IMR-90 (cell line): ENCODE measurements at regions not wholly inside any gene's neighbourhood (a gene's known extent, or its start where the extent isn't known, plus 50 kb on each side); places are given as distances from the start of the nearest gene placed in this dataset.

Source experiments
- ATAC-seq: fragments of 200-7000 bp; cut with Tn5 transposase; 2 replicates; pipeline ENCODE4 v1.9.1; 2020; ENCODE audit warnings: low read depth, mild to moderate bottlenecking, moderate library complexity
- BruUV-seq: library from RNA; stranded (reverse); fragments of 400-500 nt; replicated peaks from 2 replicates; lab custom pipeline; 2021; lab: Mats Ljungman, UMichigan
- CTCF ChIA-PET: fragments of 300-600 bp; formaldehyde crosslinking; extraction: SDS; loops from one replicate; lab custom pipeline; 2021; ENCODE audit warnings: antibody characterized with exemption; lab: Yijun Ruan, JAX
- POLR2A ChIA-PET: fragments of 300-600 bp; sonication (Branson Sonifier 250); formaldehyde crosslinking; loops from one replicate; lab custom pipeline; 2022; ENCODE audit warnings: antibody characterized with exemption; ENCODE audit not compliant: unreplicated experiment; lab: Charles Lee
- DNase-seq: peaks from one replicate; pipeline ENCODE4 v3.0.0; 2013
- H2AFZ ChIP-seq: replicated peaks from 2 replicates; pipeline ENCODE3; 2013; ENCODE audit warnings: low read length, mild to moderate bottlenecking; ENCODE audit not compliant: poor library complexity
- H2AK5ac ChIP-seq: 2 replicates; pipeline ENCODE4 v1.6.1; 2013; ENCODE audit warnings: low read depth, low read length, inconsistent platforms
- H2AK9ac ChIP-seq: replicated peaks from 2 replicates; pipeline ENCODE3; 2013; ENCODE audit warnings: mild to moderate bottlenecking, low read depth, low read length, moderate library complexity; ENCODE audit not compliant: poor library complexity
- H2BK120ac ChIP-seq: 2 replicates; pipeline ENCODE4 v1.6.1; 2013; ENCODE audit warnings: low read depth, low read length, inconsistent platforms
- H2BK15ac ChIP-seq: 3 replicates; pipeline ENCODE4 v1.6.1; 2013; ENCODE audit warnings: low read depth, low read length, inconsistent platforms
- H2BK20ac ChIP-seq: 2 replicates; pipeline ENCODE4 v1.6.1; 2013; ENCODE audit warnings: low read depth, mild to moderate bottlenecking, inconsistent platforms, low read length, moderate library complexity
- H2BK5ac ChIP-seq: 2 replicates; pipeline ENCODE4 v1.6.1; 2013; ENCODE audit warnings: mild to moderate bottlenecking, low read depth, low read length, inconsistent platforms; ENCODE audit not compliant: poor library complexity, severe bottlenecking
- H3K14ac ChIP-seq: replicated peaks from 2 replicates; pipeline ENCODE4 v1.6.1; 2013; ENCODE audit warnings: low read depth, low read length, inconsistent platforms
- H3K18ac ChIP-seq: 2 replicates; pipeline ENCODE4 v1.6.1; 2013; ENCODE audit warnings: low read depth, low read length, control low read depth
- H3K23ac ChIP-seq: 2 replicates; pipeline ENCODE4 v1.6.1; 2013; ENCODE audit warnings: low read depth, low read length, inconsistent platforms
- H3K27ac ChIP-seq: 2 replicates; pipeline ENCODE4 v1.5.1; 2013; ENCODE audit warnings: mild to moderate bottlenecking, control low read depth, low read length; ENCODE audit not compliant: insufficient read depth
- H3K27me3 ChIP-seq: 2 replicates; pipeline ENCODE4 v1.6.1; 2013; ENCODE audit warnings: low read length; ENCODE audit not compliant: control insufficient read depth, insufficient read depth
- H3K36me3 ChIP-seq: 2 replicates; pipeline ENCODE4 v1.6.1; 2013; ENCODE audit warnings: low read length, mixed read lengths; ENCODE audit not compliant: control insufficient read depth, insufficient read depth
- H3K4ac ChIP-seq: 2 replicates; pipeline ENCODE4 v1.6.1; 2013; ENCODE audit warnings: low read depth, low read length, inconsistent platforms
- H3K4me1 ChIP-seq: 2 replicates; pipeline ENCODE4 v1.6.1; 2013; ENCODE audit warnings: low read length, mixed read lengths; ENCODE audit not compliant: control insufficient read depth, insufficient read depth
- H3K4me2 ChIP-seq: 2 replicates; pipeline ENCODE4 v1.6.1; 2013; ENCODE audit warnings: low read depth, mild to moderate bottlenecking, control low read depth, low read length, moderate library complexity
- H3K4me3 ChIP-seq: 2 replicates; pipeline ENCODE4 v1.5.1; 2013; ENCODE audit warnings: low read depth, mild to moderate bottlenecking, control low read depth, low read length, moderate library complexity; ENCODE audit not compliant: insufficient read depth
- H3K56ac ChIP-seq: 2 replicates; pipeline ENCODE4 v1.6.1; 2013; ENCODE audit warnings: low read length, inconsistent platforms; ENCODE audit not compliant: insufficient read depth; ENCODE audit errors: extremely low read depth
- H3K79me1 ChIP-seq, 2 experiments: 2 replicates each; pipeline ENCODE4 v1.6.1; 2013; ENCODE audit warnings: low read length in 2 of 2, inconsistent platforms in 1 of 2, low read depth in 1 of 2
- H3K9ac ChIP-seq: 2 replicates; pipeline ENCODE4 v1.6.1; 2013; ENCODE audit warnings: low read depth, low read length, control low read depth
- H3K9me1 ChIP-seq: 2 replicates; pipeline ENCODE4 v1.6.1; 2013; ENCODE audit warnings: low read length, inconsistent platforms; ENCODE audit not compliant: insufficient read depth
- H3K9me3 ChIP-seq: 2 replicates; pipeline ENCODE4 v1.6.1; 2013; ENCODE audit warnings: low read length; ENCODE audit not compliant: control insufficient read depth, insufficient read depth
- H4K20me1 ChIP-seq: 2 replicates; pipeline ENCODE4 v1.6.1; 2013; ENCODE audit warnings: low read length, inconsistent platforms; ENCODE audit not compliant: insufficient read depth
- H4K5ac ChIP-seq: 2 replicates; pipeline ENCODE4 v1.6.1; 2013; ENCODE audit warnings: mild to moderate bottlenecking, low read depth, low read length, control low read depth
- H4K8ac ChIP-seq, 2 experiments: 2 replicates each; pipeline ENCODE4 v1.6.1; 2013; ENCODE audit warnings: low read depth in 2 of 2, low read length in 2 of 2, control low read depth in 1 of 2, inconsistent platforms in 1 of 2
- H4K91ac ChIP-seq: 2 replicates; pipeline ENCODE4 v1.6.1; 2013; ENCODE audit warnings: low read depth, low read length, inconsistent platforms; ENCODE audit not compliant: insufficient read depth
- MAZ ChIP-seq: IDR thresholded peaks from 2 replicates; pipeline ENCODE4 v1.6.1; 2012; ENCODE audit warnings: low read depth, mild to moderate bottlenecking, low read length, improper control_type of control experiment, moderate library complexity, borderline replicate concordance
- USF2 ChIP-seq: fragments of 150-350 bp; IDR thresholded peaks from 2 replicates; pipeline ENCODE4 v1.6.1; 2017; ENCODE audit warnings: mild to moderate bottlenecking, antibody characterized with exemption, low read length, low read depth
- WGBS, 2 experiments: methylation state at CpG; one replicate each; pipeline versions ENCODE4 v1.1.5 to v1.1.7; 2013; ENCODE audit warnings: missing lambda C conversion rate in 2 of 2; ENCODE audit not compliant: insufficient read length in 1 of 2; ENCODE audit errors: extremely low coverage in 2 of 2; 5-methylcytosine and 5-hydroxymethylcytosine counted together
- dilution Hi-C: fragments of 300-500 bp; cut with HindIII; formaldehyde crosslinking; loops from one replicate; pipeline ENCODE4 v1.14.3; 2018; ENCODE audit warnings: low sequenced_read_pairs; ENCODE audit not compliant: unreplicated experiment
- in situ Hi-C: fragments of 300-500 bp; cut with MboI; formaldehyde crosslinking; loops from 3 replicates; pipeline ENCODE4 v1.14.3; 2019; ENCODE audit warnings: low sequenced_read_pairs, inconsistent platforms, mixed read lengths
- intact Hi-C: fragments of 100-400 bp; cut with micrococcal nuclease; formaldehyde crosslinking; loops from 2 replicates; pipeline ENCODE4 v1.10.0; 2022
- TF ChIP-seq, protein P1 (sequence below): fragments of 150-350 bp; IDR thresholded peaks from 2 replicates; pipeline ENCODE4 v1.6.1; 2016; ENCODE audit warnings: low read depth, mild to moderate bottlenecking, low read length, moderate library complexity, borderline replicate concordance

- no peak overlapping the region for H3K4me3 ChIP-seq
- peak overlapping the region; percentile 7; the same call in 1 of the 2 replicates for H2BK120ac ChIP-seq
- H4K20me1 ChIP-seq, result no peaks in the 10 kb centered on the region
- H4K91ac ChIP-seq, result 0 out of 2 replicates have a peak overlapping the region, but pooled peaks have one; percentile 2
- in situ Hi-C loops (loop anchor here (25.0 kb wide), 2 partner anchors 978 to 1228 kb away; no protein-coding TSS in a partner anchor), intact Hi-C loops (loop anchor here (10.0 kb wide), 2 partner anchors 1005 to 1235 kb away; no protein-coding TSS in a partner anchor), dilution Hi-C loops (no loop called here)
- no peak overlapping the region for H2BK15ac ChIP-seq
- no peak overlapping the region for H3K9ac ChIP-seq
- H3K56ac ChIP-seq, result no peak overlapping the region
- no peak for TF ChIP-seq USF2
- TF ChIP-seq, protein P1, sequence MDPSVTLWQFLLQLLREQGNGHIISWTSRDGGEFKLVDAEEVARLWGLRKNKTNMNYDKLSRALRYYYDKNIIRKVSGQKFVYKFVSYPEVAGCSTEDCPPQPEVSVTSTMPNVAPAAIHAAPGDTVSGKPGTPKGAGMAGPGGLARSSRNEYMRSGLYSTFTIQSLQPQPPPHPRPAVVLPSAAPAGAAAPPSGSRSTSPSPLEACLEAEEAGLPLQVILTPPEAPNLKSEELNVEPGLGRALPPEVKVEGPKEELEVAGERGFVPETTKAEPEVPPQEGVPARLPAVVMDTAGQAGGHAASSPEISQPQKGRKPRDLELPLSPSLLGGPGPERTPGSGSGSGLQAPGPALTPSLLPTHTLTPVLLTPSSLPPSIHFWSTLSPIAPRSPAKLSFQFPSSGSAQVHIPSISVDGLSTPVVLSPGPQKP, result no peak
- TF ChIP-seq MAZ, result no peak
- no peak overlapping the region for H2AK9ac ChIP-seq
- H3K18ac ChIP-seq, result no peak overlapping the region
- H4K8ac ChIP-seq, result no peak overlapping the region
- peak overlapping the region; percentile 73 for H2BK20ac ChIP-seq
- no peaks in the 10 kb centered on the region for H3K79me1 ChIP-seq
- no TSS peak for BruUV-seq
- no peak overlapping the region for H4K5ac ChIP-seq
- POLR2A ChIA-PET, result no interaction called here
- H3K4me2 ChIP-seq, result no peak overlapping the region
- H3K4ac ChIP-seq, result no peak overlapping the region
- H3K9me3 ChIP-seq, result no peaks in the 10 kb centered on the region
- WGBS, 2 experiments, result no CpG with 5 or more reads among the region's 1 CpG
- no peak overlapping the region for H3K23ac ChIP-seq
- peaks cover 7% of the 10 kb centered on the region; the same call in 1 of the 2 replicates for H3K9me1 ChIP-seq
- no peak for DNase-seq
- H2AFZ ChIP-seq, result no peak overlapping the region
- no peak overlapping the region for H2BK5ac ChIP-seq
- no peak for ATAC-seq
- peak overlapping the region; percentile 27; the same call in 1 of the 2 replicates for H2AK5ac ChIP-seq
- no peak overlapping the region; the same call in 1 of the 2 replicates for H3K14ac ChIP-seq
- peaks cover 11% of the 10 kb centered on the region for H3K4me1 ChIP-seq
- no peaks in the 10 kb centered on the region for H3K27me3 ChIP-seq
- no peak overlapping the region for H3K27ac ChIP-seq
- H3K36me3 ChIP-seq, result no peaks in the 10 kb centered on the region
- CTCF ChIA-PET, result interaction anchor here (1.1 kb wide), 1 partner anchor 11 kb away, joined by 5 read pairs; no protein-coding TSS in a partner anchor
Observed at GRCh38 chr11:111439901-111440300, 60.8 kb upstream of the POU2AF1 start.
